ENCODE measurements at regions not wholly inside any gene's neighbourhood (a gene's known extent, or its start where the extent isn't known, plus 50 kb on each side); places are given as distances from the start of the nearest gene placed in this dataset.

GRCh38 chr6:125655511-125655910, 93.9 kb upstream of the HEY2 start:
- H3K27ac ChIP-seq (ENCODE audit: low read depth, low read length) = no peak overlapping the region
- H3K27me3 ChIP-seq (ENCODE audit: low read length) = no peaks in the 10 kb centered on the region
- no peaks in the 10 kb centered on the region for H3K9me3 ChIP-seq (ENCODE audit: insufficient read depth, low read length)
- TF ChIP-seq EZH2phosphoT487 (conservative IDR thresholded peaks at IDR 0.05; ENCODE audit: low read length) (no peak), CTCF (IDR thresholded peaks at IDR 0.05; ENCODE audit: insufficient read depth, low read length, poor library complexity, severe bottlenecking) (no peak)
- H3K79me2 ChIP-seq (ENCODE audit: insufficient read depth, low read length) = no peaks in the 10 kb centered on the region
- H4K20me1 ChIP-seq (ENCODE audit: low read depth, low read length) = no peaks in the 10 kb centered on the region
- no peaks in the 10 kb centered on the region for H3K36me3 ChIP-seq (ENCODE audit: low read length)
- H2AFZ ChIP-seq (ENCODE audit: low read depth, low read length, severe bottlenecking) = no peak overlapping the region
- no peaks in the 10 kb centered on the region for H3K9me2 ChIP-seq (replicated peaks; ENCODE audit: insufficient read depth, low read length)
- H3K4me3 ChIP-seq (ENCODE audit: insufficient read depth, low read length, poor library complexity, severe bottlenecking) = no peak overlapping the region
- H3F3A ChIP-seq (ENCODE audit: insufficient read depth) = no peaks in the 10 kb centered on the region
- no peak overlapping the region for H3K4me2 ChIP-seq (ENCODE audit: low read depth, low read length, poor library complexity, severe bottlenecking)
- no peak overlapping the region for H3K9ac ChIP-seq (ENCODE audit: low read length)

- H3K9me3 ChIP-seq (ENCODE audit: insufficient read depth, low read length) = no peaks in the 10 kb centered on the region
- H3K4me3 ChIP-seq (ENCODE audit: insufficient read depth, low read length, poor library complexity, severe bottlenecking) = no peak overlapping the region
- H3K27ac ChIP-seq (ENCODE audit: low read depth, low read length) = no peak overlapping the region
- no peaks in the 10 kb centered on the region for H3K79me2 ChIP-seq (ENCODE audit: insufficient read depth, low read length)
- H2AFZ ChIP-seq (ENCODE audit: low read depth, low read length, severe bottlenecking) = no peak overlapping the region
- H3K4me2 ChIP-seq (ENCODE audit: low read depth, low read length, poor library complexity, severe bottlenecking) = no peak overlapping the region
- H4K20me1 ChIP-seq (ENCODE audit: low read depth, low read length) = no peaks in the 10 kb centered on the region
- no peaks in the 10 kb centered on the region for H3K27me3 ChIP-seq (ENCODE audit: low read length)
- H3K36me3 ChIP-seq (ENCODE audit: low read length) = no peaks in the 10 kb centered on the region
- no peak for TF ChIP-seq CTCF (IDR thresholded peaks at IDR 0.05; ENCODE audit: insufficient read depth, low read length, poor library complexity, severe bottlenecking)
- no peak for TF ChIP-seq EZH2phosphoT487 (conservative IDR thresholded peaks at IDR 0.05; ENCODE audit: low read length)
- H3K9me2 ChIP-seq (replicated peaks; ENCODE audit: insufficient read depth, low read length) = no peaks in the 10 kb centered on the region
- H3F3A ChIP-seq (ENCODE audit: insufficient read depth) = no peaks in the 10 kb centered on the region
- H3K9ac ChIP-seq (ENCODE audit: low read length) = no peak overlapping the region
These were observed 93.1 kb upstream of the HEY2 start for GRCh38 chr6:125656287-125656870.

GRCh38 chr6:125658136-125658535, 91.3 kb upstream of the HEY2 start:
- no peaks in the 10 kb centered on the region for H3F3A ChIP-seq (ENCODE audit: insufficient read depth)
- H3K36me3 ChIP-seq (ENCODE audit: low read length) = no peaks in the 10 kb centered on the region
- H2AFZ ChIP-seq (ENCODE audit: low read depth, low read length, severe bottlenecking) = no peak overlapping the region
- H3K27ac ChIP-seq (ENCODE audit: low read depth, low read length) = no peak overlapping the region
- no peak overlapping the region for H3K4me3 ChIP-seq (ENCODE audit: insufficient read depth, low read length, poor library complexity, severe bottlenecking)
- H3K79me2 ChIP-seq (ENCODE audit: insufficient read depth, low read length) = no peaks in the 10 kb centered on the region
- H3K9me2 ChIP-seq (replicated peaks; ENCODE audit: insufficient read depth, low read length) = no peaks in the 10 kb centered on the region
- H3K9me3 ChIP-seq (ENCODE audit: insufficient read depth, low read length) = no peaks in the 10 kb centered on the region
- no peak overlapping the region for H3K9ac ChIP-seq (ENCODE audit: low read length)
- H3K4me2 ChIP-seq (ENCODE audit: low read depth, low read length, poor library complexity, severe bottlenecking) = no peak overlapping the region
- TF ChIP-seq EZH2phosphoT487 (conservative IDR thresholded peaks at IDR 0.05; ENCODE audit: low read length) = no peak
- no peak for TF ChIP-seq CTCF (IDR thresholded peaks at IDR 0.05; ENCODE audit: insufficient read depth, low read length, poor library complexity, severe bottlenecking)
- H4K20me1 ChIP-seq (ENCODE audit: low read depth, low read length) = no peaks in the 10 kb centered on the region
- no peaks in the 10 kb centered on the region for H3K27me3 ChIP-seq (ENCODE audit: low read length)

Data from SU-DHL-6 (cell line).